ENCODE measurements at regions not wholly inside any gene's neighbourhood (a gene's known extent, or its start where the extent isn't known, plus 50 kb on each side); places are given as distances from the start of the nearest gene placed in this dataset.

DNA sequence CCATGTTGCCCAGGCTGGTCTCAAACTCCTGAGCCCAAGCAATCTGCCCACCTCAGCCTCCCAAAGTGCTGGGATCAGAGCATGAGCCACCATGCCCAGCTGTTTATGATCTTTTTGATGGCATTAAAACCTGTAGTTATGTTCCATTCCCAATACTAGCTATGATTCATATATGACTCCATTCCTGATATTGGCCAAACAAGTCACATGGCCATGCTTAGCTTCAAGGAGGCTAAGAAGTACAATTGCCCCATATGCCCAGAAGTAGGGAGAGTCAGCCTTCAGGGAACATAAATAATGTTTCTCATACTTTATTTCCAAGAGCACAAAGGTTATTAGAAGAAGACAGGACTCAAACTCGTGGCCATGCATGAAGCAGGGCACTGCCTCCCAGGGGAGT, 132.4 kb upstream of the RAB6C start:
- no peak for DNase-seq

DNA sequence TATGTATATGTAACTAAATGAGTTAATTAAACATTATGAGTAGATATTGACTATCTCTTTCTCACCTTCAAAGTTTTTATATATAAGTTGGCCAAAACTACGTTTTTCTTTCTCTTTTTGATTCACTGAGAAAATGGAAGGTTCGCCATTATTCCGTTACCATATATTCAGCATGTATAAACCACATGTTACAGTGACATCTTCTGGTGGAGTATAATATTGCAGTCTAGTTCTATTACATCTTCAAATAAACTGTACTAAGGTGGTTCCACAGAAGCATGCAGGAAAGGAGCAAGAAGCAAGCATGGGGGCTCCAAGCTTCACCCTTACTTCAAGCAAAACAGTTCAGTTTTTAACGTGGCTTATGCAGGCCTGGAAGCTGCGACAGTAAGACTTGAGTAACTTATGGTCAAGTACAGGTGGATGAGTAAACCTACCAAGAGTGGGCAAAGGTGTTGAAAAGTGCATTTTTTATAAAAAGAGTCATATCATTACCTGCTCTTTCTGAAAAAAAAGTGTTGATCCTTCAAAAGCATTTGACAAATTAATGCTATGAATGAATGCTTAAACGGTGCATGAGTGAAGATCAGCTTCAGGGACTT, 129.8 kb upstream of the RAB6C start:
- no peak for DNase-seq

DNA sequence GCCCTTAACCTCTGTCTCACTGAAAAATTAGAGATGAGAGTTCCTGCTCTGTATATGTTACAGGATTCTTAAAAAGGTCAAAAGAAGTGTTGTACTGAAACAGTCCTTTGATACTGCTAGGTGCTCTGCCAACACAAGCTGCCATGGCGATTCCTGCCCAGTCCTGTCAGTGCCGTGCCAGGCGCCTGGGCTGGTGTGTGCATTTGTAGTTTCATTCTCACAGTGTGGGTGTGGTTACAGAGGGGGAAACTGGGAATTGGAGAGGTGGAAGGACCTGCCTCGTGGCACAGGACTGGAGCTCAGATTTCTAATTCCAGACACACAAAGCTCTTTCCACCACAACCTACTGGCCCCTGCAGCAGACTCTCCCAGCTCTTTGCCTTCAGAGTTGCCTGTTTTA, 122.3 kb upstream of the RAB6C start:
- no peak for DNase-seq

DNA sequence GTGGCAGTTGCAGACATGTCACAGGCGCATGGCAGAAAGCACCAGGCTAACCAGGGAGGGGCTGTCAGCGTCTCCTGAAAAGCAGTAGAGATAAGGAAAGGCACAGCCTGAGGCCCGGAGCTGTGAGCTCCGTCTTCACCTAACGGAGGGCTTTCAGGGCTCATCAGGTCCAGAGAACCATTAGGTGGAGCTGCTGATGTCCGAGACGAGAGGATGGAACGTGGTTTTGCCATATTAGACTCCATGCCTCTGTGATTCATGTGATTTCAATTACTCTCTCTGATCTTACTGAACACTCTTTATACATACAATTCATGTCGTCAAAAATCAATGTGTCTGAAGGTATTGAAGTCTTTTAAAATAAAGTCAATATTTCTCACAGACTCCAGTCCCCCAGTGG, 120.3 kb upstream of the RAB6C start:
- no peak for DNase-seq

DNA sequence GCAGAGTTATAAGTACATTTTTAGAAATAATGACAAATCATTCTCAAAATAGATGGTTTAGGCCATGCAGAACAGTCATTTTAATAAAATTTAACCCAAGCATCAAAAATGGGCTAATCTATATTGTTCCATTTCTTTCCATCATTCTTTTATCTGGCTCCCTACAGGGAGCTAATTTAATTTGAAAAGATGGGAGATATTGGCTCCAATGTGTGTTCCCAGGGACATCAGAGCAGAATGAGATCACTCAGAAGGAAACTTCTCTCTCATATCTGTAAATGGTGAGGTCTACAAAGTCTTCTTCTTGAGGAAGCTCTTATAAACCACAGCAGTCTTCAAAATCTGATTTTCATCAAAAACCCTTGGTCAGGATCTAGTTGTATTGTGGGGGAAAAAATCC, 119.4 kb upstream of the RAB6C start:
- no peak for DNase-seq

DNA sequence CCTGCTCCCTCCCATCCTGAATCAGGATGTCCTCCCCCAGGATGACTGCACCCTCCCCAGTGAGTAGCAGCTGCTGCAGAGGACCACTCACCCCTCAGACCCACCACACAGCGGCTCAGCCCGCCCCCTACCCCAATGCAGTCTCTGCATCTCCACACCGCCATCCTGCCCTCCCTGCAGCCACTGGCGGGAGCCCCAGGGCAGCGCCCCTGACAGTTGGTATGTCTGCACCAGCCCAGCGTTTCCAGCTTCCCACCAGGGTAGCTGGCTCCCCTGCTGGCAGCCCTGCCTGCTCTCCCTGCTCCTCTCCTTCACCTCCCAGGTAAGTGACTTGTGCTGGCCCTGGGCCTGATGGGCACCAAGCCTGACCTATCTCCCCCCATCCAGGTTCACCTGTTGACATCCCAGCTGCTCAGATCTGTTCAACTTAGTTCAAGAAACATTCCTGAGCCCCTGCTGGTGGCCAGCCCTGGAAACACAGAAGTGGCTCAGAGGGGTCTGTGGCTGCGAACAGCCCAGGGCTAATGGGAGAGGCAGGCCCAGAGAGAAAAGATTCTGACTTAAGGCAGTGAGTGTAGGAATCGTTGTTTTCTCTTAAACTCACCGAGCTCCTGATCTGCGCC, 117.7 kb upstream of the RAB6C start:
- no peak for DNase-seq

DNA sequence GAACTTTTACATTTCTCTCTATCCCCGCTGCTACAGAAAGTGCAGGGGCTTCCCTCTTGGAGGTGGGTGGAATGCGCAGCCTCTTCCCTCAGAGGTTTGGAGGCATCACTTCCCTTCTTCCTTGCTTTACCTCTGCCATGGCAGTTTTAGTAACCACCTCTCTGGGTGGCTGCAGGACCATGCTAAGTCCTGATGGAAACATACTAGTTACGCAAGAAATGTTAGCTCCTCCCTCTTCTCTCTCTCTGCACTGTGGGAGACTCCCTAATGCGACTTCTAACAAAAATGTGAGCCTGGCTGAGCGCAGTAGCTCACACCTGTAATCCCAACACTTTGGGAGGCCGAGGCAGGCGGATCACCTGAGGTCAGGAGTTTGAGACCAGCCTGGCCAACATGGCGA, 116.8 kb upstream of the RAB6C start:
- DNase-seq: no peak

DNA sequence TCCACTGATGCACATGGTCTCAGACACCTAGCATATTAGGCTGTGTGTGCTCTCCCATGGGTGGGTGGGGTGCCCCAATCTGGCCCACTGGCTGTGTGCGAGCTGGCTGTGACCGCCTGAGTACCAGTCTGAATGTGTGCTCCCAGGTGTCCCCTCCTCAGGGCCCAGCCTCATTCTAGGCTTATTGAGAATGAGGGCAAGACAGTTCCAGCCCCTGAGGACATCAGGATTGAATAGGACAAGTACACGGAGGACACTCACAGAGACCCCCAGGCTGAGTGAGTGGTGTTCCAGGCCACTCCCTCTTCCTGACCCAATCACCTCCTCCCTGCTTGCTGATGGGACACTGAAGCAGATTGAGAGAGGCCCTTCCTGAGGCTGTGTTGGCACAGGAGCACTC, 116.1 kb upstream of the RAB6C start:
- DNase-seq: no peak

DNA sequence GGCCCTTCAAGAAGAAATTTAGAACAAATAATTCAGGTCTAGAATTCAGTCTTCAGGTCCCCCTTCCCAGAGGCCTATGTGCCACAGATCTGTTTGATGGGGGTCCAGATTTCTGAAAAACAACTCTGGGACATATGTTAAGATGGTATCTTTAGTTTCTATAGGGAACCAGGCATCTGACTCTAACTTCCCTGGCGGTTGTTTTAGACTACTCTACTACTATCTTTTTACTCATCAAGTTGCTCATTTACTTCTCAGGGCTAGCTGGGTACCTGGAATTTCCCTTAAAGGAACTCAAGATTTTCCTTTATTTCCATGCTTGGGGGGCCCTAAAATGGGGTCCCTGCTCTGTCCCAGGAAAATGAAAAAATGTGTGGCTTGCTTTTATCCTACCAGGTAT, 114.7 kb upstream of the RAB6C start:
- no peak for DNase-seq

DNA sequence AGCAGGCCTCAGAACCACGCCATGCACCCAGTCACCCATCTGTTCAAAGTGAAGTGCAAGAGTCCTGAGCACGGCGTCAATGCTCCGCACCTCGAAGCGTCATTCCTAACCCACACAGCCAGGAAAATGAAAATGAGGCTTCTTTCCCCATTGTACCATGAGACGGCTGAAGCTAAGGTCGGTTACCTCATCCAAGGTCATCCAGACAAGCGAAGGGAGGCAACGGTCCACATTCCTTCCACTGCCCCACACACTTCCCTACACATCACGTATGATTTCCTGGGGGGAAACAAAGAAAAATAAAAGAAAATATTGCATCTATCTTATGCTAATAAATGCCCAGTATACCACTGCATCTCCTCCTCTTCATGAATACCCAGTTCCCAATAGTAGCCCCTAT, 113.5 kb upstream of the RAB6C start:
- DNase-seq: no peak

DNA sequence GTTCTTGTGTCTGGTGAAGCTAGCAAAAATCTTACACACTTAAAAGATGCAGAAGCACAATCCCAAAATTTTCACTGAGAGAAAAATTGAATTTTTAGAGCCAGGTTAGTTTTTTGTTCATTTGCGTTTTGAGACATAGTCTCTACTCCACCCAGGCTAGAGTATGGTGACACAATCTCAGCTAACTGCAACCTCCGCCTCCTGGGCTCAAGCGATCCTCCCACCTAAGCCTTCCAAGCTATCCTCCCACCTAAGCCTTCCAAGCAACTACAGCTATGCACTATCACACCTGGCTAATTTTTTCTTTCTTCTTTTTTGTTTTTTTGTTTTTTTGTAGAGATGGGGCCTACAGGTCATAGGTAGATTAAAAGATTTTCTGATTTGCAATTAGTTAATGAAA, 113.1 kb upstream of the RAB6C start:
- no peak for DNase-seq

DNA sequence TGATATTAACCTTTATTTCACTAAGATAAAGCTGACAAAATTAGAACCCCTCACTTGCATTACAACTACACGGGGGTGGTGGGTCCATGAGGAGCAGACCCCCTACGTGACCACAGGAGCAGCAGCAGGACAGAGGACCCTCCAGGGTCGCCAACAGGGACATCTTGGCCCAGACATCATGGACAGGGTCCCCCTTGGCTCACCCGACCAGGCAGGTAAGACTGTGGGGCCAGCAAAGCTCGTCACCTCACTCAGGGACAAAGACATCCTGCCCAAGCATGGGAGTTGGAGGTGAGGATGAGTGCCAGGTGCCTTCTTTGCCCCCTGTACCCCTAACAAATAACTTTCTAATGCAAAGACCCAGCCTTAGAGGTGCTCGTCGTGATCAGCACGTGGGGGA, 111.3 kb upstream of the RAB6C start:
- DNase-seq: no peak

DNA sequence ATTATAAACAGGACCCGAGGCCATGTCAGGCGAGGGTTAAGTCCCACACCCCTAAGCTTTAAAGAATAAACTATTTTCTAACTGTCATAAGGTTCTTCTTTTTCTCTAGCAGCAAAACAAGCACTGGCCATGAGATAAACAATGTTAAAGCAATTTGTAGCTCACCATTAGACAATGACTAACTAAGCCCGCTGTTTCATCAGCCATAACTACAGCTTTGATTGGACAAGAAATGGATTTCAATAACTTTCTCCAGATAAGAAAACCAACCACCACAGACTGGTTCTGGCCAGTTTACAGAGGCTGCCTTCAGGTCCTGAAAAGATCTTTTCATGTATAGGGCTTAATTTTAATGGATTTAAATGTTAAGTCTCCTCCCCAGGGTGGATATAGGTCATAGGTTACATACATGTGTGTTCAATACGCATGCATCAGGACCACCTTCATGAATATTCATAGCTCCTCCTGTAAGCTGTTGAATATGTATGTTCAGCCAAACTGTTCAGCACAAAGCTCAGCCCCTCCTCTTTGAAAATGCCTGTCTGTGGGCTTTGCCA, 108.7 kb upstream of the RAB6C start:
- DNase-seq: no peak

DNA sequence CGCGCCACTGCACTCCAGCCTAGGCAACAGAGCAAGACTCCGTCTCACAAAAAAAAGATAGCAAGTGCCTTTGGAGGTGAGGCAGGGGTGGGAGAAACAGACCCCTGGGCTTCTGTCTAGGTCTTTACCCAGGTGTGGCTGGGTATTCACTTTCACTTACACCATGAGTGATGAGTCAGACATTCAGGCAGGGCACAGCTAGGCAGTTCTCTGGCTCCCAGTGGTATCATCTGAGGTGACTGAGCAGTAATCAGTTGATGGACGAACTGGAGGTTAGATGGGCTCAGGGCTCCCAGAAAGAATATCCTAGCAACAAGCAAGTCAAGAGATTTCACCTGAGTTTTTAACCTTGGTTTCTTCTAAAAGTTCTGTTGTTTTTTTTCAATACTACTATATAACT, 107.0 kb upstream of the RAB6C start:
- DNase-seq: no peak

DNA sequence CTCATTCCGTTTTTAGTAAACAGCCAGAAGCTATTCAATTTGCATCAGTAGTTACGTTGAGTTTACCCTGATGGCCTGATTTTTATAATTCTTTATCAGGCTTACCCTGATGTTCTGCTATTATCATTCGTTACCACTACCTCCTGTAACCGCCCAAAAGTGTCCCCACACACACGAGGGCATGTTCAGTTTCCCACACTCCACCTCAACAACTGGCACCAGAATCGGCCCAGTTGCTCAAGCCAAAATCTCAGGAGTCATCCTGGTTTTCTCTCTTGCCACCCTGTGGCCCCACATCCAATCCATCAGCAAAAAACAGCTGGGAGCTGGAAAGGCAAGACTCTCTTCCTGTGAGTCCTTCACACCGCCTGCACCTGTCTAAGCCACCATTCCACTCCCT, 102.9 kb upstream of the RAB6C start:
- DNase-seq: no peak

DNA sequence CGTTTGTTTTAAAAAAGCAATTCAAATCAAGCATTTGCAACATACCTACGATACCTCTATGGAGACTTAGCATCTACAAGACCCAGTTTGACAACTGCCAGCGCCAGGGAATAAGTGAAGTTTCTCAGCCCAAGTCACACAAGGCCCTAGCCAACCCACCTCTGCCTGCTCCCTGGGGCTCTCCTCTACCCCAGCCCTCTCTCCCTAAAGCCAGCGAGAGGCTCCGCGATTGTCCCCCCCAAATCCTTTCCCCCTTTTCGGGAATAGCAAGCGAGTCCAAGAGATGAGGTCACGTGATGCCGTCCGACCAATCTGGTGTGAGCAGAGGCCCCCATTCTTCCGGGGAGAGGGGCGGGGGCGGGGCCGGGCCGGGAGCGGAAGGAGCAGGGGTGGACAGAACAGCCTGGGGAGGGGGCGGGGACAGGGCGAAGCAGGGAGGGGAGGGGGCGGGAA, 102.2 kb upstream of the RAB6C start:
- peak; percentile 87 for DNase-seq

DNA sequence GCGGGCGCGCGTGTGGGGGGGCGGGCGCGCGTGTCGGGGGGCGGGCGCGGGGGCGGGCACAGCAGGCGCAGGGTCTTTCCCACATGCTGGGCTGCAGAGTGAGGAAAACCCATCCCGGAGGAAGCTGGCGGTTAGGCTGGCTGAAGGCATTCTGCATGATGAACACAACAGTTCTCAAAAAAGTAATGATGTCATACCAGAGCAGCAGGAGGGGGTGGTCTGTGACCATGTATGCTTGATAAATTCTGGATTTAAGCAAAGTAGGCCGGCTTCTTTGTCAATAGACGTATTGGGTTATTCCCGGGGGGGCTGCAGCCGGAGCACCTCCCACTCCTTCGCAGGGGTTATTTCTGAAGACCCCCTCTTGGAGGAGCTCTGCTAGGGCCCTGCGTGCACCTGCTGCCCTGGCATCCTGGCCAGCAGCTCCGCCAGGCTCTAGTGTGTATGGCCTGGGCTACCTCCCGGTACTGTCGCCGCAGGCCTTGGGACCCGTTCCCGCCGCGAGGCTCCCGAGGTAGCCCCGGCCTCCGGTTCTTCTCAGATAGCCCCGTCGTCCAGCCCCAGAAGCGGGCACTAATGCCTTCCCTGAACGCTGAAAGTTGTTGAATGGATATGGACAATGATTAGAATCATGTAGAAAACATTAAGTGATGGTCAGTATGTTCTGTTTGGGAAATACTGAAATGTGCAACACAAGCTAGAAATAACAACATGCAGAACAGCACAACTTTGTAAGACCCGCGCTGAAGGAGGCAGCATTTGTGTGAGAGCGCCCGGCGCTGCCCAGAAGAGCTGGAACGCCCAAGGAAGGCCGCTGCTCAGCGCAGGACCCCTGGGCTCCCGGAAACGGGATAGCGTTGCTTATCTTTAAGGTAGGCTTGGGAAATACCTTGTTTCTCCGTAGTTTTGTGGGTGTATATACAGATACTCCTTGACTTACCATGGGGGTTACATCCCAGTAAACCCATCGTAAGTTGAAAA, 101.4 kb upstream of the RAB6C start:
- no peak for DNase-seq

DNA sequence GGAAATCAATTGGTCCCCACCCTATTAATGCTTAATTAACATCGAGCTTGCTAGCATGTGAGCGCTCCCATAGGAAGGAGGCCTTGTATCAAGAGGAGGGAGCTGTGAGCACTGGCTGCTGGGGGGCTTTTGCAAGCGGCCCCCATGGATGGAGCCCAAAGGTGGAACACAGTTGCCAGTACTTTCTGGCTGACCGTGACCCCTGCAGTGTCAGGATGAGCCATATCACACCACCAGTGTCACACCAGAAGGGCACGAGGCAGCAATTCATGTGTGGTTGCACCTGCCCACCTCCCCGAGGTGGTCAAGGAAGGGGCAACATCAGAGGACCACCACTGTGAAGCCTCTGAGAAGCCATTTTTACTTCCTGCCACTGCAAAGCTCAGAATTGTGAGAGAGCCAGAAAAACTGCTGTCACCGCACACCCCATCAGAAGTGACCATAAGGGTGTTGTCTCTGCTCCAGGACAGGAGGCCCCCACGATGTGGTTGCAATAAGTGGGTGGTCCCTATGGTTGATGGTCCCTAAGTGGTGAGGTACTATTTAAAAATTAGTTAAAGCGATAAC, 99.8 kb upstream of the RAB6C start:
- no peak for DNase-seq

DNA sequence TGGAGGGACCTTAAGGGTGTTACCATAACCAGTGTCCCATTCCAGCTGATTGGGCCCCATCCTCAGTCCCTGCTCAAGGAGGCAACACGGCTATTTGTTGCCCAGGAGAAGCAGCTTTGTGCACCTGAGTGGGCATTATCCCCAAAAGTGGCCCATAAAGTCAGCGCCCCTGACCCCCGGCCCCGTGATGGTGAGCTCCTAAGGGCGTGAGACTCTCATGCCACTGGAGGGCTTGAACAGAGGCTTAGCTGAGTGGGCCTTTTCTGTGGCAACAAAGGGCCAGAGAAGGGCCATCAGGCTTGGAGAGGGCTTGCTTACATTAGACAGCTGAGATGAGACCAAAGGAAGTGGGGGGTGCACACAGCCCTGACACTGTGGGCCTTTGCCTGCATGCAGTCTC, 99.2 kb upstream of the RAB6C start:
- no peak for DNase-seq

DNA sequence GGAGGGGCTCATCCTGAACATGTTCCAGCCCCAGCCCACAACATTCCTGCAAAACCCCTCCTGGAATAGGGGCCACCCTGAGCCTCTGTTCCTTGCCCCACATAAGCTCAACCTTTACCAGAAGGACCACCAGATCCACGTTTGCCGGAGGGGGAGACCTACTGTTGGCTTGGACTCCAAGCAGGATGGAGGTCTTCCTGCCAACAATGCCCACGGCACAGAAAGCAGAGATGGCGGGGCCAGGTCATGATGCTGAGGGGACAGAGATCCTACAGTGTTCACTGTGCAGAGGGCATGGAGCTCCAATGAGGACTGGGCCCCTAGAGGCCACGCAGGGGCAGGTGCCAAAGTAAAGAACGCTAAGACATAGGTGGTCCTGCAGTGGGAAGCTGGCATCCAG, 98.5 kb upstream of the RAB6C start:
- no peak for DNase-seq

DNA sequence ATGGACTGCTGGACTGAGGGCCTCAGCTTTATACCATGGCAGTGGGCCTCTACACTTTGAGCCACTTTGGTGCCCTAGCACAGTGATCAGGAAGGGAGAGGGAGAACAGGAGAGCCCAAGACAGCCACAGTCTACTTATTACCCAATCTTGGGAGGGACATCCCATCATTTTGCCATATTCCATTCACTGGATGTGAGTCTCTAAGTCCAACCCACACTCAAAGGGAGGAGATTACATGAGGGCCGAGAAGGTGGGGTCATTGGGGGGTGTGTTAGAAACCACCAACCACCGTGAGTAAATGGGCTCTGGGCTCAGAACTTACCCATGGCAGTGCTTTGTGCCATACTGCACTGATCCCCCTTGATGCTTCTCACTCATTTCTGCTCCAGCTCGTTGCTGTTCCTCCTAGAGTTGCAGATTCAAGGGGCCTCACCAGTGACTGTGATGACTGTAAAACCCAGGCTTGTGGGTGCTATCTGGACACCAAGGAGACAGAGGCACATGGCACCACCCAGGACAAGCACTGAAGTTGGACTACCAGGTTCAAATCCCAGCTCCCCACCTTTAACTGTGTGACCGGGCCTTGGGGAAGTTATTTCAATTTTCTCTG, 97.6 kb upstream of the RAB6C start:
- no peak for DNase-seq

DNA sequence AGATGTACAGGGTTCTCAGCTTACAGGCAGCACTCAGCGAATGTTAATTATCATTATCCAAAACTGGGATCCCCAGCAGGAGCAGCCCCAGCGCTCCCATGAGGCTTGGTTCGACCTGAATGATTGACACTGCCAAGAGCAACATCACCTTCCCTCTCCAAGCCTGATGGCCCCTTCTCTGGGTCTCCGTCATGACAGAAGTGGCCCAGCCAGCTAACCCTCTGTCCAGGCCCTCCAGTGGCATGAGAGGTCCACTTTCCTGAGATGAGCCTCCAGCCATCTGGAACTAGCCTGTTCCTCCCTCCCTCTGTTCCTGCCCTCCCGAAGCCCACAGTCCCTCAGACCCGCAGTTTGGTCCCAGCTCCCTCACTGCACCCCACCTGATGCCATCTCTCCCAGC, 97.0 kb upstream of the RAB6C start:
- no peak for DNase-seq

DNA sequence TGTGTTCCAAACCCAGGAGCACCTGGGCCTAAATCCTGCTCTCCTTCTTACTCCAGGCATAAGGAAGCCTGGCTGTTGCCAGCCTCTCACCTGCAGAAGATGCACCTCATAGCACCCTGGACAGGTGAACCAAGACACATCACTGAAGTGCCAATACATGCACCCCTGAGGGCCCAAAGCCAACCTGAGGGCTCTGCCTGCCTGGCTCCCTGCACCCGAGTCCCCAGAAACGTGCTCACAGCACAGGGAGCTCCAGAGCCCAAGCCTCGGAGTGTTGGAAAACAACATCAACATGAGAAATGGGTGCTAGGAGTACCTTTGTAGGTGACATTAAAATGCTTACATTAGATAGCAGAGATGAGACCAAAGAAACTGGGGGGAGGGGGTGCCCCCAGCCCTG, 96.3 kb upstream of the RAB6C start:
- no peak for DNase-seq

All from activated gamma-delta T cell treated with Interleukin-2 at 50 U/mL for 16 hours (primary cell).